Suprapubic skin (tissue), 4 donors: ENCODE measurements at regions not wholly inside any gene's neighbourhood (a gene's known extent, or its start where the extent isn't known, plus 50 kb on each side); places are given as distances from the start of the nearest gene placed in this dataset.

Experiments used
- CTCF ChIP-seq, 2 donors: fragments of 200-600 bp in 1 of 2; fragments of 450-650 bp in 1 of 2; sonication (generic) in 1 of 2; IDR thresholded peaks; one replicate each; pipeline ENCODE4 v1.5.1; 2016 to 2019; ENCODE audit warnings: antibody characterized with exemption in 2 of 2, mild to moderate bottlenecking in 1 of 2, moderate library complexity in 1 of 2
- POLR2A ChIP-seq, 2 donors: fragments of 450-650 bp; IDR thresholded peaks; one replicate each; pipeline ENCODE4 v1.6.1; 2017; ENCODE audit warnings: antibody characterized with exemption in 2 of 2, mild to moderate bottlenecking in 2 of 2, moderate library complexity in 2 of 2
- POLR2AphosphoS5 ChIP-seq, 3 donors: sonication (generic); formaldehyde crosslinking; IDR thresholded peaks; one replicate each; pipeline ENCODE4 v1.6.1; 2017; ENCODE audit warnings: antibody characterized with exemption in 3 of 3

- TF ChIP-seq POLR2AphosphoS5 (IDR thresholded peaks at IDR 0.05) (no peak), POLR2A (IDR thresholded peaks at IDR 0.05) (no peak), CTCF (IDR thresholded peaks at IDR 0.05) (no peak)
These were observed 381.5 kb downstream of the NEBL start for GRCh38 chr10:20515654-20516053.
